Right lobe of liver (tissue), 4 donors: ENCODE measurements at regions not wholly inside any gene's neighbourhood (a gene's known extent, or its start where the extent isn't known, plus 50 kb on each side); places are given as distances from the start of the nearest gene placed in this dataset.

ENCODE experiments used
- CTCF ChIP-seq, 4 donors: fragments of 200-600 bp in 3 of 4; fragments of 450-650 bp in 1 of 4; IDR thresholded peaks; one replicate each; pipeline versions ENCODE4 v1.5.1 to v1.8.0; 2016 to 2022; ENCODE audit warnings: antibody characterized with exemption in 4 of 4, mild to moderate bottlenecking in 2 of 4
- POLR2A ChIP-seq: fragments of 450-650 bp; IDR thresholded peaks from one replicate; pipeline ENCODE4 v1.6.1; 2017; ENCODE audit warnings: antibody characterized with exemption, mild to moderate bottlenecking
- donor health status: DM: no; HTN: no; CAD: no.
- donor health status: DM: no; HTN: no; CAD: no.
- donor health status: DM: no; HTN: yes; CAD: no.

- TF ChIP-seq CTCF (IDR thresholded peaks at IDR 0.05) (no peak), POLR2A (no peak)
These were observed 218.0 kb upstream of the ROBO1 start for GRCh38 chr3:79985816-79986215.
